NCI-H345 treated with DMSO at 0.1 percent for 48 hours (cell line): ENCODE measurements at regions not wholly inside any gene's neighbourhood (a gene's known extent, or its start where the extent isn't known, plus 50 kb on each side); places are given as distances from the start of the nearest gene placed in this dataset.
"Not testable (repeated sequence)": the region's sequence is repeated elsewhere in the genome, so short reads cannot be mapped to it uniquely, and the experiment has no call there.

Experiments
- DNase-seq: peaks from one replicate; lab custom pipeline; 2025; ENCODE audit not compliant: unreplicated experiment; lab: John Stamatoyannopoulos, UW

DNA sequence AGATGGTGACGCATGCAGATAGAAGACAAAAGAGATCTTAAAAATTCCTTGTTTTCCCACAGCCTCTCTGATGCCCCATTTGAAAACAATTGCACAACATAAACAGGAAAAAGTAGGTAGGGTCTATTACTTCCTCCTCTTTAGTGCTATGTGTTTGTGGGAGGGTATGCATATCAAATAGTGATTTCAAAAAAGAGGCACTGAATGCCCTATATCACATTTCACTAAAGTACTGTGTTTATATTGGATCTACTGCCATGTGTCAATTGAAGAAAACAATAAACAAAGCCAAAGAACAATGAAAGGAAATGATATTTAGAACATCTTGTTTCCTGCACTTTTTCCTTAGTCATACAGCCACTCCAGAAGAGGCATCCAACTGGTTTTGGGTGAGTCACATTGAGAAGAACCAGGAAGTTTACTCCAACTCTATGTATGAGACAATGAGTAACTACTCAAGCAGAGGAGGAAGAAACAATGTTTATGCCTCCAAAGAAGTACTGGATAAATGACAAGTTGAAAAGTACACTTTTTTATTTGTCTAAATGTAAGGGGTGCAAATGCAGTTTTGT is 583.6 kb downstream of the FBXO15 start:
- DNase-seq: no peak

DNA sequence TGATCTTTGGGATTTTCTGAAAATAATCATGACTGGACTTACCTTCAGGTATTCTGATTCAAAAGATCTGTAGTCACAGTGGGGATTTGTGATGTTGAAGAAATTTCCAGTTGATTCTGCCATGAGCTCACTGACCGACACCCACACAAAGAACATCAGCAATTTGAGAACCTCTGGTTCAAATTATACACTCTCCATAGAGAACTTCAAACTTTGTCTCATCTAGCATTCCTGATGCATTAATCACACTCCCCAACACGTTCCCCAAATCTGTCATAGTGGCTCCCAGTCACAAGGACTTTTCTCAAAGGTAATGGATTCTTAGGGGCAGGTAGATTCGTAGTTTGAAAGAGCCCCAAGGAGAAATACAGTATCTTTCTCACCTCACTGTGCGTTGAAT is 584.3 kb downstream of the FBXO15 start:
- DNase-seq: no peak

DNA sequence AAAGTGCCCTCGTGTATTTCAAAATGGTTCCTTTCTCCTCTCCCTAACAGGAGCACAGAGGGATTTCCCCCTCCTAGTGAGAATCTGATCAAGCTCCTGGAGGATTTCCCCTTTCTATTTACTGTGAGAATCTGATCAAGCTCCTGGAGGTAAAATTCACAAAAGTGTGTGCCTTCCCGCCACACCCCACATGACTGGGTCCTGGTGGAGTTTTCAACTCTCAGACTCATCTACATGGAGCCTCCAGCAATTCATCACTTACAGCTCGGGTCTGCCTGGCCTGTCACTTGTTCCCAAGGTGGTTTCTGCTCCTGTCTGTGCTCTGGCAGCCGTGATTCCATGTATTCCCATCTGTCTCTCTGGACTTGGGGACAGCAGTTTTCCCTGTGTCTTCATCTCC is 590.7 kb downstream of the FBXO15 start:
- no peak for DNase-seq

DNA sequence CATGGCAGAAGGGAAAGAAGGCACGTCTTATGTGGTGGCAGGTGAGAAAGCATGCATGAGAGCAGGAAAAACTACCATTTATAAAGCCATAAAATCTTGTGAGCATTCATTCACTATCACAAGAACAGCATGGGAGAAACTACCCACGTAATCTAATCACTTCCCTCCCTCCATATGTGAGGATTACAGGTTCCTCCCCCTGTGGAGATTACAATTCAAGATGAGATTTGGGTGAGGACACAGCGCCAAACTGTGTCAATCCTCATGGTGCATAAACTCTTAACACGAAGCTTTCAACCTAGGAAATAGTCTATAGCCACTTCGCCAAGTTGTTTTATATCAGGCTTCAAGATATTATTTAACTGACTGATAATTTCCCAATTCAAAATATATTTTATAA is 595.5 kb downstream of the FBXO15 start:
- DNase-seq: no peak

DNA sequence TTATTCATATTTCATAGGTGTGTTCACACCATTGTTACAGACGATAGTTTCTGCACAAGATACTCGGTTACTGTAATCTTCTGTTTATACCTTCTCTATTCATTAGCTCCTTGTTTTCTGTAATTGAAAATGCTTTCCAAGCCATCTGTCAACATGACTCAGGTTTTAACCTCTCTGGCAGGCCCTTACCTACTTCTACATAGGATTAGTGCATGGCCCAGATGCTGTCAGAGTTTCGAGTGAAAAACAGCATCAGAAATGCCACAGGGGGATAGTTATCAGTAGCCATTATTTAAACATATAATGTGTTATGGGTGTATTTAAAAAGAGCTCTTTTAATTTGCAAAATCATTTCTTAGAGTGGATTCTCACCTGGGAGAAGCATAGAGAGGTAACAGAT is 596.4 kb downstream of the FBXO15 start:
- no peak for DNase-seq

DNA sequence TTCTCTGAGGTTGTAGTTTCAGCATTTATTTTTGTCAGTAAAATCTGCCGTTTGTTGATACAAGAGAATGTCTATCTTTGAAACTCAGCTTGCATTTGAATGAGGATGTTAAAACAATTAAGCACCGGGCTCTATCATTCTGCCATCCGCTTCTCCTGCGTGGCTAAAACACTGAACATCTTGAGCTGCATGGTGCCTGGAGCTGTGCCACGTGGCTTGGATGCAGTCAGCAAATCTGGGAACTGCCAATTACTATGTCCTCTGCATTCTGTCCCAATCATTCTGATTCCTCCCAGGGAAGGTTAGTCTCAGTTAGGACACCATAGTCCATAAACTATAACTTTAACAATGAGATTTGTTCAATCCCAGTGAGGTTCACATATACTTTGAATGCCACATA is 598.4 kb downstream of the FBXO15 start:
- no peak for DNase-seq

DNA sequence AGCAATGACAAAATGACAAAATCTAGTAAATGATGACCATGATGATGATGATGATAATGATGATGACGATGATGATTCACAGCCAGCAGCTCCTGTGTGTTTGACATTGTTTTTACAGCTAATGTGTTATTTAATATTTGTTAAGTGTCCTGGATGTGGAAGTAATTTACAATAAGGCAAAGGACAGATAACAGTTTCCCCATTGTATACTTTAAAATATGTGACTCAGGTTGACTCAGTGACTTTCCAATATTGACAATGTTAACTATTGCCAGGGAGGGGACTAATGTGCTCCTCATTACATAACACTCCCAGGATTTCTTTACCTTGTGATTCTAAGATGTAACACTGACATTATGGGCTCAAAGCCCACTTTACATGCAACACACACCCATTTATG is 602.2 kb downstream of the FBXO15 start:
- DNase-seq: no peak

DNA sequence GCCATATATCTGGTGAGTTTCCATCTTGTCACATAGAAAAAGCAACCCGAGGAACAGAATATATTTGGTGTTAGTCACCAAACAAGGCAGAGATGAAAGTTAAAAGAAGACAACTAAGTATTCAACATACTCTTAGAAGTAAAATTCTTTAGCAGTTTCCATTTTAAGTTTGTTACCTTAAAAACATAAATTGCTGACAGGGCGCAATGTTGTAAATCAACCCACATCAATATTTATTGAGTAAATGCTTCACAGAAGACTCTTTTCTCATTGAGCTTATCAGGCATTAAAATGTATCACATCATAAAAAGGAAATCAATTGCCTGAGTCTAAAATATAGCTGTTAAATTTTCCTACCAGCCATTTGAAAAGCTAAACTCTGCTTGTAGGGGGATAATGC is 603.0 kb downstream of the FBXO15 start:
- no peak for DNase-seq

DNA sequence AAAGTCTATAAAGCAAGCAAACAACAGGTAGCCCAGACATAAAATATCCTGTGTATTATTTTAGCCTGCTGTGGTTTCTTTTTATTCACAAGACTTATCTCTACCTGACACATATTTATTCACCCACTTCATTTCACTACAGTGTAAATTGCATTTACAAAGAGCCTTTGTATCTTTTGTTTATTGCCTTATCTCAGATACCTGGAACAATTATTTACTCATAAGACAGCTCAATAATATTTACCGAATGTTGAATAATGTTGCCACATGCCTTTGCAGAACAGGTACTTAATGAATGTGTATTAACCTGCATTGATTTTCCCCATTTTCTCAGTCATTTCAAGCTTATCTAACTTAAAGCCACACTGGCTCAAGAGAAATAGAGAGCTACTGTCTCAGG is 603.6 kb downstream of the FBXO15 start:
- DNase-seq: no peak

DNA sequence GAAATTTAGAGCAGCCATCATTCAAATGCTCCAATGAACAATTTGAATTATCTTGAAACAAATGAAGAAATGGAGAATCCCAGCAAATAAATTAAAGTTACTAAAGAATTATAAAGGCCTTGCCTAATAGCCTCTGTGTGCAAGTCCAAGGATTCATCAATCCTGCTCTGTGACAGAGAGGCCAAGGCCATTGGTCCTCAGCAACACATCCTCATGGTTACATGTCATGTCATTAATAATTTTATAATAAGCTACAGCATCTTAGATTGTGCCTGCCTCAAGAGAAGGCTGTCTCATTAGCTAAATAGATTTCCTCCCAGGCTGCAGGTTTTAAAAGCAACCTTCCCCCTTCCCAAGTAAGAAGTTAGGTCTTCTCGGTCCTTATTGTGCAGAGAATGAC is 611.6 kb downstream of the FBXO15 start:
- no peak for DNase-seq

DNA sequence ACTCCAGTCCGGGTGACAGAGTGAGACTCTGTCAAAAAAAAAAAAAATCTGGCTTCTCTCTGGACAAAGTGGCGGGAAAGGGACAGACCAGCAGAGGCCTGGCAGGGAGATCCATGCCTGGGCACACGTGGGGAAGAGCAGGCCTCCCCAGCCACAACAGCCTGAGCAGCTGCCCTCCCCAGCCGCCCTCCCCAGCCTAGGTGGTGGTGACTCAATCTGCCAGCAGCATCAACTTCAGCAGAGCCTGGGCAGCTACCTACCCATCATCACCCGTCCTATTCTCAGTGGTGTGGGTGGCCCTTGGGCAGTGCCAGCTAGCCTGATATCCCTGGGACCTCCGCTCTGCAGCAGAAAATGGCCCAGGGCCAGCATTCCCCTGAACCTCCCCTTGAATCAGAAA is 612.4 kb downstream of the FBXO15 start:
- no peak for DNase-seq

DNA sequence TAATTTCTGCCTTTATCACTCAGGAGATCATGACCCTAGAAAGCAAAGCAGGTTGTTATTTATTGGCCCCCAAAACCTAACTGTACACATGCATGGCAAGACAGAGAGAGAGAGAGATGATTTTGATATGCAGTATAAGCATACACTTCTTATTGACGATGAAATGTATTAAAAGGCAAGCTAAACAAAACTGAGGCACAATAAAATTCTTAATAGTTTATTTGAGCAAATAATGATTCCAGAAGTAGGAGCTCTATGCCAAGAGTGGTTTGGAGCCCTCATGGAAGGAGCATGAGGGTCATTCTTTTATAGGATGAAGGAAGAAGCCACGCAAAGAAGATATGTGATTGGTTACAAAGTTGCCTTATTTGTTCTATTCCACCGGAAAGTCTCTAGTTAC is 616.0 kb downstream of the FBXO15 start:
- DNase-seq: no peak

DNA sequence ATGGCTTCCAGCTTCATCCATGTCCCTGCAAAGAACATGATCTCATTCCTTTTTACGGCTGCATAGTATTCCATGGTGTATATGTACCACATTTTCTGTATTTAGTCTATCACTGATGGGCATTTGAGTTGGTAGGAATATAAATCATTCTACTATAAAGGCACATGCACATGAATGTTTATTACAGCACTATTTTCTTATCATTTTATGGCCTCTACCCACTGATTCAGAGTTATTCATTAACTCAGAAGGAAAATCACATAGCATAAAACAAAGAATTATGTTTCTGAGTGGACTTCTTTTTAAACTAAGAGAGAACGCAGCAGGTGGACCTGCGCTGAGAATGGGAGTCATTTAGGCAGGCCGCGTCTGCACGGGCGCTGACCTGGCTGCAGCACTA is 619.6 kb downstream of the FBXO15 start:
- DNase-seq: no peak

DNA sequence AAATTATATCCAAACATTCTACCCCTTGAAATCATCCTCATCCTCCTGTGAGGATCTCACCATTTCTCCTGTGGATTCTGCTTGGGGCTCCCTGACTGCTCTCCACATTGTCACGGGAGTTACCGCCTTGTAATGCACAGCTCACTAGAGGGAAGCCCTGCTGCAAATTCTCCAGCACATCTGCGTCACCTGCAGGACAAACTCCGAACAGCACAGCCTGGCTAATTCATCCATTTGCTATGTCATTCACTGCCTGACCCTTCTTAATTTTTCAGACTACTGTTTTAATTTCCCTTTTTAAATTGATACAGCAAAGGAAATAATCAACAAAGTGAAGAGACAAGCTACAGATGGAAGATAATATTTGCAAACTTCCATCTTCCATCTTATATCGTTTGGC is 627.4 kb downstream of the FBXO15 start:
- no peak for DNase-seq

DNA sequence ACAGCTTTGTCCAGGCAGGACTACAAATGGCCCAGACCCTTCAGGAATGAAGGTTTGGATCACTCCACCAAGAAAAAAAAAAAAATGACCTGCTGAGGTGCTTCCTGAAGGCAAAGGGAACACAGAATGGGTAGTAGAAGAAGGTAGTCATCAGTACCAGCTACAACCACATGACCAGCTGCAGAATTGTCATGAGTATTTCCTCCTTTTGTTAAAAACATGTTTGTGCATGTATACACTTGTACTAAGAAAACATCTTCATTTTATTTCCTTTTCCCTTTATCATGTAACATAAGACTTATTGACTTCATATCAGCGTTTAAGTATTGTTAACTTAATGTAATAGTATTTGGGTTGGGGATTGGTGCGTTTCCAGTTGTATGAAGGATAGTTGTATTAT is 631.6 kb downstream of the FBXO15 start:
- DNase-seq: not testable (repeated sequence)

DNA sequence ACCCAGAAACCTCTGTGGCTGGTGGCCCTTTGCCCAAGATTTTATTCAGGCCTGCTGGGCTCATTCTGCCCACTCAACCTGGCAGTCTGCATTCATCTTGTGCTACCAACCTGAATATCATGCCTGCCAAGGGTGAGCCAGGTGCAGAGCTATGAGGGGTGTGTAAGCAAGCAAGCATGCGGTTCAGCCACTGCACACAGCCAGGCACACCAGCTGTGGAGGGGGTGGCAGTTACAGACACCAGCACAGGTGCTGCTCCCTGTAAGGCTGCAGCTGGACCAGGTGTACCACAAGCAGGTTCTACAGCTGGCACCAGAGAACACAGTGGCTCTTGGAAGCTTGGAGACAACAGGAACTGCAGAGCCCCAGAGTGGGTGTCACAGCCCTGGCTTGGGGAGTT is 633.2 kb downstream of the FBXO15 start:
- DNase-seq: no peak

DNA sequence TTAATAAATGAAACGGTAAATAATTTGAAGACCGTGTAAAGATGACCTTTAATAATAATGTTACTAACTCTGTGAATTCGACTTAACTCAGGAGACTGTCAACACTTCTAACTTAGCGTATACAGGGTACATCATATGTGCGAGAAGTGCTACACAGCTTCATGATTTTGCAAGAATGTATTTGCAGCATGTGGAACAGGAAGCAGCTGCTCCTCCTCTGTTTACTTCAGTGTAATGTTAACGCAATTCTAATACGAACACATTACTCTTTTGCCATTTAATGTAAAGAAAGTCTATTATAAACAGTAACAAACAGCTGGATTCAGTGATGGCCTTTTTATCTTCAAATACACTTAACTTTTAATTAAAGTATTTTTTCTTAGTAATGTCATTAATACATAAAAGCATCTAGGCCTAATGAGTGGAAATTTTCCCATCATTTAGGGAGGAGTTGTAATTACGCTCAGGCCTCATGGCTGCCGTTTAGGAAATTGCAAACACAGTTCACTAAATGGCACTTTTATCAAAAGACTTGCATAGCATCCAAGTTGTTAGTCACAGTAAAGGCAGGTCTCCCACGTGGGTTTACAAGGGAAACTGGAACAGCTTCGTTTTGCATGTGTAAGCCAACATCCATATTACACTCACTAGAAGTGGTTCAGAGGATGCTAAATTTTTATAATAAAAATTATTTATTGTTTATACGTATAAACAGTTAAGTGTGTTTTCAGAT is 635.7 kb downstream of the FBXO15 start:
- no peak for DNase-seq

DNA sequence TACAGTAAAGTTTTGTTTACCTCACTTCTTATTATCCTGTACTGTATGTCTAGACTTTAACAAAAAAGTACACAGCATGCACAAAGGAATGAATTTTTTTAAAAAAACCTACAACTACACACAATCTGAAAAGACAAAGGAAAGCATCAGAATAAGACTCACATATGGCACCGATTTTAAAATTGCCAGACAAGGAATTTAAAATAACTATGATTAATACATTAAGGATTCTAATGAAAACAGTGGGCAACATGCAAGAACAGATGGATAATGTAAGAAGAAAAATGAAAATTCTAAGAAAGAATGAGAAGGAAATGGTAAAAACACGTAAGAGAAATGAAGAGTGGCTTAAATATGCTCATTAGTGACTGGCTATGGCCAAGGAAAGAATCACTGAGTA is 638.2 kb downstream of the FBXO15 start:
- no peak for DNase-seq

DNA sequence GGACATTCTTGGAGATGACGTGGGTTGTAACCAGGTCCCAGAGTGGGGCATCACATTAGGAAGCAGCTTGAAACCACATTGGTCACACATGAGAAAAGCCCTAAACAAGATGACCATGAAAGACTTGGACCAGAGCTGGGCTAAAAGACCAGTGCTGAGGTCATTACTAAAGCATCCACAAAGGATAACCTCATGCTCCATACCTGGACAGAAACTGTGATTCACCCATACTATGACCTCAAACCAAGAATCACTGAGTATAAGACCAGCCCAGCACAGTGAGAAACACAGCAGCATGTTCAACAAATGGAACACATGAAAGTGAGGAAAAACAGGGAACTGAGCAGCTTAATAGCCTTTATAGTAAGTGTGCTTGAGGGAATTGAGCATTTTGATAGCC is 635.5 kb upstream of the NETO1 start:
- no peak for DNase-seq

DNA sequence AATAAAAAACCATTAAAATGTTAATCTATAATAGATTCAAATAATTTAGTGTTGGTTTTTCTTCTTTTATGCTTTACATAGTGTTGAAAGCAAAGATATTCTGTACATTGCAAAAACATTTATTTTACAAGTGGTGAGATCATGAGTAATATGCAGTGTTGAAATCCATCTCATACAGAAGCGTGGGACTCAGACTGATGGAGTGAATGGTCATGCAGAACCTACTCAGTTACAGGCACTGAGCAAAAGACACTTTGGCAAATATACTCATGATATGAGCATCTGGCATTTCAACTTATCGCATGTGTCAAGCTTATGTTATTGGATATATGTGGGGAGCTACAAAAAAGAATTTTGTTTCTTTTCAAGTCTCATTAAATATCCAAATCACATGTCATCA is 620.2 kb upstream of the NETO1 start:
- DNase-seq: no peak

DNA sequence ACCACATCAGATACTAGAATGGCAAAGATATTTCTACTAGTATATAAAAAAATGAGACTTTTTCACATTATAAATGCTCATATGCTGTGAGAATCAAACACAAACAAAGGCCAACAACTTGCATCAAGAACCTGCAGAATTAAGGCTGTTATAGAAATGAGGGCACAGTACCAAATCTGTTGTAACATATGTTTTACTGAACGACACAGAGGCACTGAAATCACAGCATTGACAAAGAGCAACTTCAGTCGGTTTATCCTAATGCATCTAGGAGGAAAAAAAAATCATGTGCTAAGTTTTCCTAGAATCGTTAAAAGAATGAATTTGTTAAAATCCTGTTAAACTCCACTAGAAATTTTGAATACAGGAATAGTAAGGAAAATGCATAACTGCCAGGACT is 617.4 kb upstream of the NETO1 start:
- no peak for DNase-seq

DNA sequence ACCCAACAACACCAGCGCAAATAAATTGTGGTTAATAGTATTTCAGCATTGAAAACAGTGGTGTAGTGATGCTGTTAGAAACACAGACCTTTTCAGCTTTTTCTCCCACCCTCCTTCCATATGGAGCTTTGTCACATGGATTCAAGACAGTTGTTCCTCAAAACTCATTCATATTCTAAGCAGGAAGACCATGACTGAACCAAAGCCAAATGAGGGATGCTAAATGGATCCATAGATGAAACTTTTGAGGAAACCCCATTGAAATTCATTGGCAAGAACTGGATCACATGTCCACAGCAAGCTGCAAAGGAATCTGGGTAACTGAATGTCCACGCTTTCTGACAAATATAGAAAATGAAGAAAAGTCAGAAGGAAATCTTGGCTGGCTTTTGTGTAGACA is 615.1 kb upstream of the NETO1 start:
- DNase-seq: no peak

DNA sequence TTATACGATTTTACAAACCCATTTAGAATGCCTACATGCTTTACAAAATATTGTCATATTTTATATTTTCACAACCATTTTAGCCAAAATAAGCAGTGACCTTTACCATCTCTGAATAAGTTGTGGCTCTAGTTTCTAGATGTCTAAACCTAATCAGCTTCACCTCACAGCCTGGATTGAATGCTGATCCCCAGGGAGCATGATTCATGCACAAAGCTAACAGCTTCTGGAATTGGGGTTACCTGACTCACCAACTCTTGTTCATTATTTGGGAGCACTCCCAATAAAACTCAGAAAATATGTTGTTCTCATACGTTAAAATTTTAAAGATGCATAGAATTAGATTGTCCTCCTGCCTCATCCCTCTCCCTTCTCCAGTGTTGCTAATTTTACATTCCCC is 611.7 kb upstream of the NETO1 start:
- DNase-seq: no peak
